Pancreas (tissue), 10 donors: ENCODE measurements at regions not wholly inside any gene's neighbourhood (a gene's known extent, or its start where the extent isn't known, plus 50 kb on each side); places are given as distances from the start of the nearest gene placed in this dataset.

Source experiments
- ATAC-seq, 4 donors: fragments of 200-7000 bp; cut with Tn5 transposase; one replicate each; pipeline versions ENCODE4 v1.8.0 to v1.9.1; 2020; ENCODE audit warnings: mild to moderate bottlenecking in 4 of 4, moderate library complexity in 4 of 4
- DNase-seq, 6 donors: peaks; one replicate each; pipeline ENCODE4 v3.0.0-alpha.2; 2020
- FAIRE-seq: peaks from 2 replicates; lab custom pipeline; 2012; peaks lifted over from hg19 to GRCh38; lab: Jason Lieb, UNC
- H3K27ac ChIP-seq, 4 donors: fragments of 200-600 bp; sonication (generic); 1 replicate in 3 of 4; 2 replicates in 1 of 4; pipeline versions ENCODE4 v1.5.0 to v1.8.0; 2020
- H3K27me3 ChIP-seq, 4 donors: fragments of 200-600 bp; one replicate each; pipeline ENCODE4 v1.8.0; 2021
- H3K36me3 ChIP-seq, 3 donors: fragments of 200-600 bp; sonication (generic) in 1 of 3; one replicate each; pipeline versions ENCODE4 v1.5.0 to v1.8.0; 2020 to 2021
- H3K4me1 ChIP-seq, 3 donors: fragments of 200-600 bp; one replicate each; pipeline ENCODE4 v1.8.0; 2021
- H3K4me3 ChIP-seq, 4 donors: fragments of 200-600 bp; sonication (generic) in 2 of 4; one replicate each; pipeline versions ENCODE4 v1.5.0 to v1.8.0; 2020 to 2021
- H3K9me3 ChIP-seq, 4 donors: fragments of 200-600 bp; one replicate each; pipeline ENCODE4 v1.8.0; 2021
- CTCF ChIP-seq, 4 donors: fragments of 200-600 bp; sonication (generic) in 3 of 4; IDR thresholded peaks; one replicate each; pipeline versions ENCODE4 v1.5.0 to v1.8.0; 2021; ENCODE audit warnings: antibody characterized with exemption in 4 of 4
- WGBS, 2 donors: extraction: QIAGEN DNeasy Blood & Tissue Kit; methylation state at CpG; one replicate each; pipeline ENCODE4 v1.1.7; 2013; 5-methylcytosine and 5-hydroxymethylcytosine counted together
- intact Hi-C, 3 donors: fragments of 100-400 bp; cut with DNase I; formaldehyde crosslinking; loops; one replicate each; pipeline versions ENCODE4 v1.11.1 to v1.14.2; 2022
- donor health status: healthy with polysubstance abuse.
- donor health status: DM: no; HTN: no; CAD: no; lungs with moderate emphysema.
- donor health status: DM: no; HTN: no; CAD: no.
- donor health status: control.
- donor health status: control.
- donor health status: Bipolar disorder and iron deficiency.
- donor health status: DM: yes; HTN: yes; CAD: no.
- donor health status: DM: no; HTN: no; CAD: no.
- donor health status: DM: no; HTN: no; CAD: no.
- donor health status: DM: yes; HTN: yes; CAD: no.

- Histone ChIP-seq H3K9me3 (no peaks in the 10 kb centered on the region), H3K27ac (no peak overlapping the region), H3K27me3 (no peaks in the 10 kb centered on the region), H3K4me3 (no peak overlapping the region), H3K36me3 (no peaks in the 10 kb centered on the region), H3K4me1 (no peaks in the 10 kb centered on the region)
- no peak for ATAC-seq
- DNase-seq = no peak
- intact Hi-C loops = no loop called here
- TF ChIP-seq CTCF (IDR thresholded peaks at IDR 0.05) = no peak
- FAIRE-seq = no peak
Measured at GRCh38 chr12:77438644-77439043, 373.3 kb upstream of the E2F7 start.

- DNase-seq (no peak), FAIRE-seq (no peak), ATAC-seq (no peak)
- Histone ChIP-seq H3K27ac (no peak overlapping the region), H3K4me3 (no peak overlapping the region), H3K4me1 (no peaks in the 10 kb centered on the region), H3K36me3 (no peaks in the 10 kb centered on the region), H3K9me3 (no peaks in the 10 kb centered on the region), H3K27me3 (no peaks in the 10 kb centered on the region)
- intact Hi-C loops = no loop called here
- TF ChIP-seq CTCF (IDR thresholded peaks at IDR 0.05) = no peak
- 63 to 78% methylated on average over 5 of the region's 5 CpGs for WGBS, 2 donors
Measured at GRCh38 chr12:77437206-77437605, 371.8 kb upstream of the E2F7 start.

GRCh38 chr12:77435446-77436091 lies 370.2 kb upstream of the E2F7 start:
- no peak for FAIRE-seq
- intact Hi-C loops = no loop called here
- no peak for ATAC-seq

GRCh38 chr12:77433799-77434198 lies 368.4 kb upstream of the E2F7 start:
- FAIRE-seq = no peak
- no peak for DNase-seq
- Histone ChIP-seq H3K36me3 (no peaks in the 10 kb centered on the region), H3K4me3 (no peak overlapping the region), H3K27ac (no peak overlapping the region), H3K9me3 (no peaks in the 10 kb centered on the region), H3K4me1 (no peaks in the 10 kb centered on the region), H3K27me3 (no peaks in the 10 kb centered on the region)
- no peak for ATAC-seq
- no peak for TF ChIP-seq CTCF (IDR thresholded peaks at IDR 0.05)
- 45 to 60% methylated on average over 3 of the region's 3 CpGs for WGBS, 2 donors
- intact Hi-C loops = no loop called here

More at GRCh38 chr12:77435446-77436091, 370.2 kb upstream of the E2F7 start:
- no peak for TF ChIP-seq CTCF (IDR thresholded peaks at IDR 0.05)
- WGBS, 2 donors = 43 to 45% methylated on average over 5 of the region's 5 CpGs
- Histone ChIP-seq H3K4me3 (no peak overlapping the region), H3K9me3 (no peaks in the 10 kb centered on the region), H3K4me1 (no peaks in the 10 kb centered on the region), H3K27ac (no peak overlapping the region), H3K27me3 (no peaks in the 10 kb centered on the region), H3K36me3 (no peaks in the 10 kb centered on the region)
- no peak for DNase-seq

GRCh38 chr12:77429426-77429825 lies 364.1 kb upstream of the E2F7 start:
- Histone ChIP-seq H3K4me1 (no peaks in the 10 kb centered on the region), H3K4me3 (no peak overlapping the region), H3K36me3 (no peaks in the 10 kb centered on the region), H3K27me3 (no peaks in the 10 kb centered on the region), H3K27ac (no peak overlapping the region), H3K9me3 (no peaks in the 10 kb centered on the region)
- TF ChIP-seq CTCF (IDR thresholded peaks at IDR 0.05) = no peak
- intact Hi-C loops = no loop called here
- no peak for ATAC-seq
- 48 to 78% methylated on average over 1 of the region's 1 CpG for WGBS, 2 donors
- FAIRE-seq = no peak
- no peak for DNase-seq
